ENCODE measurements at regions not wholly inside any gene's neighbourhood (a gene's known extent, or its start where the extent isn't known, plus 50 kb on each side); places are given as distances from the start of the nearest gene placed in this dataset.

DNA sequence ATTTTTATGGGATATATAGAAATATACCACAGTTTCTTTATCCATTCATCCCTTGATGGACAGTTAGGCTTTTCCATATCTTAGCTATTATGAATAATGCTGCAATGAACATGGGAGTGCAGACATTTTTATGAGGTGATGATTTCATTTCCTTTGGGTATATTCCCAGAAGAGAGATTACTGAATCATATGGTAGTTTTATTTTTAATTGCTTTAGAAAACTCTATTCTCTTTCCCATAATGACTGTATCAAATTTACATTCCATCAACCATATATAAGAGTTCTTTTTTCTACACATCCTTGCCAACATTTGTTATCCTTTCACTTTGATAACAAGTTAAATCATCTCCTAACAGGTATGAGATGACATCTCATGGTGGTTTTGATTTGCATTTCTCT, 821.6 kb downstream of the TLE1 start:
- TF ChIP-seq RBBP5 (conservative IDR thresholded peaks at IDR 0.05), result no peak
- TF ChIP-seq, protein P1, sequence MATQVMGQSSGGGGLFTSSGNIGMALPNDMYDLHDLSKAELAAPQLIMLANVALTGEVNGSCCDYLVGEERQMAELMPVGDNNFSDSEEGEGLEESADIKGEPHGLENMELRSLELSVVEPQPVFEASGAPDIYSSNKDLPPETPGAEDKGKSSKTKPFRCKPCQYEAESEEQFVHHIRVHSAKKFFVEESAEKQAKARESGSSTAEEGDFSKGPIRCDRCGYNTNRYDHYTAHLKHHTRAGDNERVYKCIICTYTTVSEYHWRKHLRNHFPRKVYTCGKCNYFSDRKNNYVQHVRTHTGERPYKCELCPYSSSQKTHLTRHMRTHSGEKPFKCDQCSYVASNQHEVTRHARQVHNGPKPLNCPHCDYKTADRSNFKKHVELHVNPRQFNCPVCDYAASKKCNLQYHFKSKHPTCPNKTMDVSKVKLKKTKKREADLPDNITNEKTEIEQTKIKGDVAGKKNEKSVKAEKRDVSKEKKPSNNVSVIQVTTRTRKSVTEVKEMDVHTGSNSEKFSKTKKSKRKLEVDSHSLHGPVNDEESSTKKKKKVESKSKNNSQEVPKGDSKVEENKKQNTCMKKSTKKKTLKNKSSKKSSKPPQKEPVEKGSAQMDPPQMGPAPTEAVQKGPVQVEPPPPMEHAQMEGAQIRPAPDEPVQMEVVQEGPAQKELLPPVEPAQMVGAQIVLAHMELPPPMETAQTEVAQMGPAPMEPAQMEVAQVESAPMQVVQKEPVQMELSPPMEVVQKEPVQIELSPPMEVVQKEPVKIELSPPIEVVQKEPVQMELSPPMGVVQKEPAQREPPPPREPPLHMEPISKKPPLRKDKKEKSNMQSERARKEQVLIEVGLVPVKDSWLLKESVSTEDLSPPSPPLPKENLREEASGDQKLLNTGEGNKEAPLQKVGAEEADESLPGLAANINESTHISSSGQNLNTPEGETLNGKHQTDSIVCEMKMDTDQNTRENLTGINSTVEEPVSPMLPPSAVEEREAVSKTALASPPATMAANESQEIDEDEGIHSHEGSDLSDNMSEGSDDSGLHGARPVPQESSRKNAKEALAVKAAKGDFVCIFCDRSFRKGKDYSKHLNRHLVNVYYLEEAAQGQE (IDR thresholded peaks at IDR 0.05; ENCODE audit: low read depth, low read length), result no peak
- TF ChIP-seq, protein P2, sequence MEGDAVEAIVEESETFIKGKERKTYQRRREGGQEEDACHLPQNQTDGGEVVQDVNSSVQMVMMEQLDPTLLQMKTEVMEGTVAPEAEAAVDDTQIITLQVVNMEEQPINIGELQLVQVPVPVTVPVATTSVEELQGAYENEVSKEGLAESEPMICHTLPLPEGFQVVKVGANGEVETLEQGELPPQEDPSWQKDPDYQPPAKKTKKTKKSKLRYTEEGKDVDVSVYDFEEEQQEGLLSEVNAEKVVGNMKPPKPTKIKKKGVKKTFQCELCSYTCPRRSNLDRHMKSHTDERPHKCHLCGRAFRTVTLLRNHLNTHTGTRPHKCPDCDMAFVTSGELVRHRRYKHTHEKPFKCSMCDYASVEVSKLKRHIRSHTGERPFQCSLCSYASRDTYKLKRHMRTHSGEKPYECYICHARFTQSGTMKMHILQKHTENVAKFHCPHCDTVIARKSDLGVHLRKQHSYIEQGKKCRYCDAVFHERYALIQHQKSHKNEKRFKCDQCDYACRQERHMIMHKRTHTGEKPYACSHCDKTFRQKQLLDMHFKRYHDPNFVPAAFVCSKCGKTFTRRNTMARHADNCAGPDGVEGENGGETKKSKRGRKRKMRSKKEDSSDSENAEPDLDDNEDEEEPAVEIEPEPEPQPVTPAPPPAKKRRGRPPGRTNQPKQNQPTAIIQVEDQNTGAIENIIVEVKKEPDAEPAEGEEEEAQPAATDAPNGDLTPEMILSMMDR (IDR thresholded peaks at IDR 0.05 in 2 of 3, conservative IDR thresholded peaks at IDR 0.05 in 1 of 3; ENCODE audit: control insufficient read depth in 2 of 3, extremely low read depth in 1 of 3, insufficient read depth in 1 of 3, low read depth in 3 of 3, low read length in 3 of 3), result no peak
- TF ChIP-seq SMAD1 (IDR thresholded peaks at IDR 0.05; ENCODE audit: low read depth, partially characterized antibody), result no peak
- no peak for TF ChIP-seq ZBTB11 (CRISPR knock-in tag; IDR thresholded peaks at IDR 0.05)
- TF ChIP-seq BRCA1 (IDR thresholded peaks at IDR 0.05; ENCODE audit: low read depth, low read length), result no peak
- TF ChIP-seq, protein P3, sequence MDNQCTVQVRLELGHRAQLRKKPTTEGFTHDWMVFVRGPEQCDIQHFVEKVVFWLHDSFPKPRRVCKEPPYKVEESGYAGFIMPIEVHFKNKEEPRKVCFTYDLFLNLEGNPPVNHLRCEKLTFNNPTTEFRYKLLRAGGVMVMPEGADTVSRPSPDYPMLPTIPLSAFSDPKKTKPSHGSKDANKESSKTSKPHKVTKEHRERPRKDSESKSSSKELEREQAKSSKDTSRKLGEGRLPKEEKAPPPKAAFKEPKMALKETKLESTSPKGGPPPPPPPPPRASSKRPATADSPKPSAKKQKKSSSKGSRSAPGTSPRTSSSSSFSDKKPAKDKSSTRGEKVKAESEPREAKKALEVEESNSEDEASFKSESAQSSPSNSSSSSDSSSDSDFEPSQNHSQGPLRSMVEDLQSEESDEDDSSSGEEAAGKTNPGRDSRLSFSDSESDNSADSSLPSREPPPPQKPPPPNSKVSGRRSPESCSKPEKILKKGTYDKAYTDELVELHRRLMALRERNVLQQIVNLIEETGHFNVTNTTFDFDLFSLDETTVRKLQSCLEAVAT (IDR thresholded peaks at IDR 0.05), result no peak
- TF ChIP-seq NR2F1 (conservative IDR thresholded peaks at IDR 0.05), result no peak
- TF ChIP-seq, protein P4, sequence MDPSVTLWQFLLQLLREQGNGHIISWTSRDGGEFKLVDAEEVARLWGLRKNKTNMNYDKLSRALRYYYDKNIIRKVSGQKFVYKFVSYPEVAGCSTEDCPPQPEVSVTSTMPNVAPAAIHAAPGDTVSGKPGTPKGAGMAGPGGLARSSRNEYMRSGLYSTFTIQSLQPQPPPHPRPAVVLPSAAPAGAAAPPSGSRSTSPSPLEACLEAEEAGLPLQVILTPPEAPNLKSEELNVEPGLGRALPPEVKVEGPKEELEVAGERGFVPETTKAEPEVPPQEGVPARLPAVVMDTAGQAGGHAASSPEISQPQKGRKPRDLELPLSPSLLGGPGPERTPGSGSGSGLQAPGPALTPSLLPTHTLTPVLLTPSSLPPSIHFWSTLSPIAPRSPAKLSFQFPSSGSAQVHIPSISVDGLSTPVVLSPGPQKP (IDR thresholded peaks at IDR 0.05; ENCODE audit: low read depth, low read length), result no peak

All from GM12878 (cell line).